CD14-positive monocyte (primary cell): ENCODE measurements at regions not wholly inside any gene's neighbourhood (a gene's known extent, or its start where the extent isn't known, plus 50 kb on each side); places are given as distances from the start of the nearest gene placed in this dataset.

Experiments used
- DNase-seq, 3 donors: peaks; one replicate each; pipeline ENCODE4 v3.0.0-alpha.2; 2011 to 2022
- H2AFZ ChIP-seq: 2 replicates; pipeline ENCODE4 v1.6.0; 2012; ENCODE audit warnings: mild to moderate bottlenecking, low read depth, low read length, inconsistent platforms; ENCODE audit not compliant: insufficient read depth, poor library complexity, severe bottlenecking
- H3K27ac ChIP-seq, 2 donors: 1 replicate in 1 of 2; 2 replicates in 1 of 2; pipeline ENCODE4 v1.5.1; 2012 to 2013; ENCODE audit warnings: low read length in 2 of 2, control low read depth in 1 of 2, inconsistent platforms in 1 of 2, low read depth in 1 of 2, mild to moderate bottlenecking in 1 of 2
- H3K27me3 ChIP-seq, 2 donors: one replicate each; pipeline versions ENCODE4 v1.6.0 to v1.6.1; 2011 to 2013; ENCODE audit warnings: low read length in 2 of 2; ENCODE audit not compliant: control insufficient read depth in 2 of 2, insufficient read depth in 2 of 2
- H3K36me3 ChIP-seq, 2 donors: replicated peaks in 1 of 2; 1 replicate in 1 of 2; 2 replicates in 1 of 2; pipeline versions ENCODE4 v1.5.1 to v1.6.1; 2012 to 2013; ENCODE audit warnings: low read length in 2 of 2, control low read depth in 1 of 2, inconsistent platforms in 1 of 2, mild to moderate bottlenecking in 1 of 2; ENCODE audit not compliant: insufficient read depth in 2 of 2, control insufficient read depth in 1 of 2
- H3K4me1 ChIP-seq, 2 donors: 1 replicate in 1 of 2; 2 replicates in 1 of 2; pipeline versions ENCODE4 v1.5.1 to v1.6.1; 2012 to 2013; ENCODE audit warnings: low read length in 2 of 2, control low read depth in 1 of 2, inconsistent platforms in 1 of 2, mild to moderate bottlenecking in 1 of 2, moderate library complexity in 1 of 2; ENCODE audit not compliant: insufficient read depth in 2 of 2, control insufficient read depth in 1 of 2
- H3K4me2 ChIP-seq: replicated peaks from 2 replicates; pipeline ENCODE3; 2012; ENCODE audit warnings: low read length, moderate library complexity, mild to moderate bottlenecking; ENCODE audit not compliant: poor library complexity, severe bottlenecking; ENCODE audit errors: extremely low read depth
- H3K4me3 ChIP-seq, 3 experiments: fragments of 200-600 bp in 1 of 3; sonication (generic) in 1 of 3; replicated peaks in 1 of 3; 1 replicate in 2 of 3; 2 replicates in 1 of 3; pipeline ENCODE4 v1.5.1; 2011 to 2013; ENCODE audit warnings: low read length in 3 of 3, mild to moderate bottlenecking in 3 of 3, control low read depth in 2 of 3, low read depth in 2 of 3, inconsistent platforms in 1 of 3, moderate library complexity in 1 of 3
- H3K79me2 ChIP-seq: 2 replicates; pipeline ENCODE4 v1.6.0; 2012; ENCODE audit warnings: mild to moderate bottlenecking, control low read depth, inconsistent platforms, low read length, moderate library complexity; ENCODE audit not compliant: insufficient read depth
- H3K9ac ChIP-seq: 2 replicates; pipeline ENCODE4 v1.6.0; 2017; ENCODE audit warnings: low read length, mild to moderate bottlenecking; ENCODE audit not compliant: insufficient read depth, poor library complexity, severe bottlenecking
- H3K9me3 ChIP-seq, 2 donors: replicated peaks in 1 of 2; 1 replicate in 1 of 2; 2 replicates in 1 of 2; pipeline versions ENCODE4 v1.5.1 to v1.6.1; 2012 to 2013; ENCODE audit warnings: low read length in 2 of 2, control low read depth in 1 of 2; ENCODE audit not compliant: control insufficient read depth in 1 of 2, insufficient read depth in 1 of 2
- H4K20me1 ChIP-seq: 2 replicates; pipeline ENCODE4 v1.6.0; 2012; ENCODE audit warnings: mild to moderate bottlenecking, low read length, control low read depth, moderate library complexity; ENCODE audit not compliant: insufficient read depth
- H3K27ac Mint-ChIP-seq, 7 donors: one replicate each; pipeline ENCODE4 v1.8.0; 2020; ENCODE audit warnings: mild to moderate bottlenecking in 7 of 7, mixed read lengths in 7 of 7, moderate library complexity in 6 of 7, inconsistent platforms in 2 of 7
- H3K27me3 Mint-ChIP-seq, 3 donors: one replicate each; pipeline ENCODE4 v1.8.0; 2021 to 2022; ENCODE audit warnings: low read depth in 3 of 3, mild to moderate bottlenecking in 3 of 3, mixed read lengths in 3 of 3, moderate library complexity in 3 of 3, inconsistent platforms in 1 of 3
- H3K36me3 Mint-ChIP-seq, 2 donors: one replicate each; pipeline ENCODE4 v1.8.0; 2020; ENCODE audit warnings: mixed read lengths in 2 of 2, inconsistent platforms in 1 of 2, mild to moderate bottlenecking in 1 of 2
- H3K4me1 Mint-ChIP-seq: one replicate; pipeline ENCODE4 v1.8.0; 2020; ENCODE audit warnings: mild to moderate bottlenecking, mixed read lengths
- H3K4me3 Mint-ChIP-seq, 2 donors: one replicate each; pipeline ENCODE4 v1.8.0; 2020; ENCODE audit warnings: mild to moderate bottlenecking in 2 of 2, mixed read lengths in 2 of 2, moderate library complexity in 1 of 2
- H3K9me3 Mint-ChIP-seq, 7 donors: one replicate each; pipeline ENCODE4 v1.8.0; 2020 to 2022; ENCODE audit warnings: mixed read lengths in 7 of 7, mild to moderate bottlenecking in 6 of 7, moderate library complexity in 6 of 7, inconsistent platforms in 2 of 7
- WGBS: methylation state at CpG from one replicate; pipeline ENCODE4 v1.1.5; 2013; ENCODE audit warnings: missing lambda C conversion rate; ENCODE audit not compliant: insufficient coverage; 5-methylcytosine and 5-hydroxymethylcytosine counted together
- intact Hi-C, 2 donors: fragments of 100-400 bp; cut with micrococcal nuclease; formaldehyde crosslinking; loops; one replicate each; pipeline versions ENCODE4 v1.15.0 to v1.15.1; 2023
- TF ChIP-seq, protein P1 (sequence below): fragments of 200-600 bp; IDR thresholded peaks from one replicate; pipeline ENCODE4 v1.8.0; 2022; ENCODE audit warnings: antibody characterized with exemption, mild to moderate bottlenecking

DNA sequence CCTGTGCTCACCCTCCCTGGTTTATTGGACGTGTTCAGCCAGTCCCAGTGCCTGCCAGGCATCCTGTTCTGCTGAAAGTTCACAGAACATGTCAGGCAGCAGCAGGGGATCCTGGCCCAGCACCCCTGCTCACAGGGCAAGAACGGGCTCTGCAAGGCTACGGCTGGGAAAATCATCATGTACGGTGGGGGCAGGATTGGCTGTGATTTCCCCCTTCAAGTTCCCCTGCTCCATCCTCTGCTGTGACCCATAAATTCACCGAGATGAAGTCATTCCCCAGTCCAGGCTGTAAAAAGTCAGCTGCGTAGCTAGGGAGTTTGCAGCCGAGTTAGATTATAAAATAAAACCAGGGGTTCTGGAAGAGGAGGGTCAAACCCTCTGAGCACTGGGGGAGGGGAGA lies 484.1 kb upstream of the ZMIZ1 start:
- Mint-ChIP-seq H3K36me3 (no peaks in the 10 kb centered on the region), H3K4me3 (no peak overlapping the region), H3K27me3 (peaks cover 2 to 7% (median 4%) of the 10 kb centered on the region in 3 donors), H3K27ac (no peak overlapping the region), H3K9me3 (no peaks in the 10 kb centered on the region), H3K4me1 (peaks cover 7% of the 10 kb centered on the region)
- WGBS, result 92% methylated on average over 1 of the region's 7 CpGs
- Histone ChIP-seq H2AFZ (no peak overlapping the region), H3K79me2 (no peaks in the 10 kb centered on the region), H3K4me1 (no peaks in the 10 kb centered on the region), H3K9me3 (no peaks in the 10 kb centered on the region), H3K27me3 (no peaks in the 10 kb centered on the region), H4K20me1 (no peaks in the 10 kb centered on the region), H3K27ac (no peak overlapping the region), H3K4me2 (no peak overlapping the region), H3K4me3 (no peak overlapping the region), H3K36me3 (no peaks in the 10 kb centered on the region), H3K9ac (no peak overlapping the region)
- no peak for DNase-seq
- intact Hi-C loops, result no loop called here
- TF ChIP-seq, protein P1, sequence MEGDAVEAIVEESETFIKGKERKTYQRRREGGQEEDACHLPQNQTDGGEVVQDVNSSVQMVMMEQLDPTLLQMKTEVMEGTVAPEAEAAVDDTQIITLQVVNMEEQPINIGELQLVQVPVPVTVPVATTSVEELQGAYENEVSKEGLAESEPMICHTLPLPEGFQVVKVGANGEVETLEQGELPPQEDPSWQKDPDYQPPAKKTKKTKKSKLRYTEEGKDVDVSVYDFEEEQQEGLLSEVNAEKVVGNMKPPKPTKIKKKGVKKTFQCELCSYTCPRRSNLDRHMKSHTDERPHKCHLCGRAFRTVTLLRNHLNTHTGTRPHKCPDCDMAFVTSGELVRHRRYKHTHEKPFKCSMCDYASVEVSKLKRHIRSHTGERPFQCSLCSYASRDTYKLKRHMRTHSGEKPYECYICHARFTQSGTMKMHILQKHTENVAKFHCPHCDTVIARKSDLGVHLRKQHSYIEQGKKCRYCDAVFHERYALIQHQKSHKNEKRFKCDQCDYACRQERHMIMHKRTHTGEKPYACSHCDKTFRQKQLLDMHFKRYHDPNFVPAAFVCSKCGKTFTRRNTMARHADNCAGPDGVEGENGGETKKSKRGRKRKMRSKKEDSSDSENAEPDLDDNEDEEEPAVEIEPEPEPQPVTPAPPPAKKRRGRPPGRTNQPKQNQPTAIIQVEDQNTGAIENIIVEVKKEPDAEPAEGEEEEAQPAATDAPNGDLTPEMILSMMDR, result no peak

DNA sequence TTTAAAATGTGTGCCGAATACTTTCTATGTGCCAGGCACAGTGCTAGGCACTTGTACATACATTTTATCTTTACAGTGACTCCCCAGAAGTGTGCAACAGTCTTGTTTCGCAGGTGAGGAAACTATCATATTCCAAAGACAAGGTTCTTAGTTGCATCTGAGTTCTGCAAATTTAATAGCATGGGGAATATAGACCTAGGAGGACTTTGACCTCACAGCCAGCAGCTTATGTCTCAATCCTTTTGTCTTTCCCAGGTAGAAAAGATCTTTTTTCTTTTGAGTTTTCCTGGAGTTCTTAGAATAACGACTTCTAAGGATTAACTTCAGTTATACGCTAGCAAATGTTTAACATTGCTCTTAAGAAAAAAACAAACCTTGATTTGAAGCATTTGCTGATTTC lies 482.8 kb upstream of the ZMIZ1 start:
- Histone ChIP-seq H2AFZ (no peak overlapping the region), H3K9ac (no peak overlapping the region), H3K36me3 (no peaks in the 10 kb centered on the region), H3K9me3 (no peaks in the 10 kb centered on the region), H3K27ac (no peak overlapping the region), H3K4me1 (no peaks in the 10 kb centered on the region), H3K4me3 (no peak overlapping the region), H4K20me1 (no peaks in the 10 kb centered on the region), H3K4me2 (no peak overlapping the region), H3K79me2 (no peaks in the 10 kb centered on the region), H3K27me3 (no peaks in the 10 kb centered on the region)
- peaks cover 2 to 7% (median 4%) of the 10 kb centered on the region in 3 donors for H3K27me3 Mint-ChIP-seq
- TF ChIP-seq, protein P1, result no peak
- no CpG with 5 or more reads among the region's 4 CpGs for WGBS
- no peak overlapping the region for H3K27ac Mint-ChIP-seq
- intact Hi-C loops, result no loop called here
- H3K4me1 Mint-ChIP-seq, result peaks cover 5% of the 10 kb centered on the region
- H3K9me3 Mint-ChIP-seq, result no peaks in the 10 kb centered on the region
- no peak for DNase-seq
- H3K4me3 Mint-ChIP-seq, result no peak overlapping the region
- no peaks in the 10 kb centered on the region for H3K36me3 Mint-ChIP-seq
